Renal cortex interstitium (tissue), 11 donors: ENCODE measurements at regions not wholly inside any gene's neighbourhood (a gene's known extent, or its start where the extent isn't known, plus 50 kb on each side); places are given as distances from the start of the nearest gene placed in this dataset.
"Not testable (repeated sequence)": the region's sequence is repeated elsewhere in the genome, so short reads cannot be mapped to it uniquely, and the experiment has no call there.

ENCODE experiments used
- DNase-seq, 11 donors: peaks; one replicate each; pipeline ENCODE4 v3.0.0-alpha.2; 2013; ENCODE audit warnings: low read depth in 9 of 11, low spot score in 4 of 11; ENCODE audit errors: extremely low read depth in 1 of 11

DNA sequence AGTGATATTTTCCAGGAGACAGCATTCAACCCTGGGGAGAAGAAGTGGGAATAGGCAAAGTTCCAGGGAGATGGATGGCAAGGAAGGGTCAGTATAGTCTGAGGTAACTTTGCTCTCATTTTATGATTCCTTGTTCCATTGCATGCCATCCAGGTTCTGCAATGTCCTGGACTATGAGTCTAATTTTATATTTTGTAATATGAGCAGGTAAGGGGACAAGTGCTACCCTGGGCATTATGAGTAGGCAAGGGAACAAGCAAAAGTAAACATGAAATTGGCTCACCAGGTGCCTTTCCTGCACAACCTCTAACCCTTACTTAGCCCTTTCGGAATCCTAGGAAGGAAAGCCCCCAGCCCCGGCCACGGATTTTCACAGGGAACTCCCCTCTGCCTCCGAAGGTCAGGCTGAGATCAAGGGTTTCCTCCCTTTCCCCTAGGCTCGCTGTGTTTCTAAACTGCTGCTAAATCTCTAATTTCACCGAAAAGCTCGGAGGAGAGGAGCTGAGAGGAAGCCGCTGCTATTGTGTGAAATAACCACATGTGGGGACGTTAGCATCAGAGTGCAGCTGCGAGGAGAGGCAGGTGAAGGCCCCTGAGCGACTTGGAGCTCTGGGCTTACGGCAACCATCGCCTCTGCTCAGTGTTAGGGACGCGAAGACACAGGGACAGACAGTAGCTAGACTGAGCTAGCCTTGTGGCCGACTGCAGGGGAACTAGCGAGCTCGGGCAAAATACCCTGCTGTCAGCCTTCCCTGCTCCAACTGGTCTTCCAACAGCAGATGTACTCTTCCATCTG, 194.7 kb downstream of the KDM5D start:
- DNase-seq, result no peak

DNA sequence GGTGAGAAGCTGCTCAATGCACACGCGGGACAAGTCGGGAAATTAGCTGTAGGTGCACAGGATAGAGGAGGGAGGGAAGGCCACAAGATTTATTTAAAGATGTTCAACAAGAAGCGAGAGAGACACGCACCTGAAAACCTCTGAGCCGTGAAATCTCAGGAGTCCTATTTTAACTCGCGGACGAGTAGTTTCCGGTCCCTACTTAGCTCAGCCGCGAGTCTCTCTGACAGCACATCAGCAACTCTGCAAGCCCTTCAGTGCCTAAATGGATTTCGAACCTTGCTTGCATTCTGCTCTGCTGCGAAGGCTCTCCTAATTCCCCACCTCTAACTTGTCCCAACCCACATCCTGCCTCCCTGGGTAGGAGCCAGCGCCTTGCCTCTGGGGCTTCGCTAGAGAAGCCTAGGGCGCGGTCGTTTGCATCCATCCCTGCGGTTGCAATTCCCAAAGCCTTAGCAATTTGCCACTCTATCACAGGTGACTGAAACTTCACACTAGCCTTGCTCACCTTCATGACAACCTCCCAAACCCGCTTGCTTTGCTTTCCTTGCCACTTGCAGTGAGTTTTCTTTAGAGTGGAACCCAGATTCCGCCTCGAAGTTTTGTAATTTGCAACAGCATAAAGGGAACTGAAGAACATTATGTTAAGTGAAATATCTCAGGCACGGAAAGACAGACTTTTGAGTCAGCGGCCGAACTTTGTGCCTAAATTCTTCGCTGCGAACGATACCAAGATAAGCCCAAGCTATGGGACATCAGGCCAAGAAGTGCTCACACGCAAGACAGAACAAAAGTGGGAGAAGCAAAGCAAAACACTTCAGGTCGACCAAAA, 202.8 kb downstream of the KDM5D start:
- no peak for DNase-seq

DNA sequence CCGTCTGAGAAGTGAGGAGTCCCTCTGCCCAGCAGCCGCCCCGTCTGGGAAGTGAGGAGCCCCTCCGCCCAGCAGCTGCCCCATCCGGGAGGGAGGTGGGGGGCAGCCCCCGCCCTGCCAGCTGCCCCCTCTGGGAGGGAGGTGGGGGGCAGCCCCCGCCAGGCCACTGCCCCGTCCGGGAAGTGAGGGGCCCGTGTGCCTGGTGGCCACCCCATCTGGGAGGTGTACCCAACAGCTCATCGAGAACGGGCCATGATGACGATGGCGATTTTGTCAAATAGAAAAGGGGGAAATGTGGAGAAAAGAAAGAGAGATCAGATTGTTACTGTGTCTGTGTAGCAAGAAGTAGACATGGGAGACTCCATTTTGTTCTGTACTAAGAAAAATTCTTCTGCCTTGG, 208.8 kb downstream of the KDM5D start:
- DNase-seq, result not testable (repeated sequence)

DNA sequence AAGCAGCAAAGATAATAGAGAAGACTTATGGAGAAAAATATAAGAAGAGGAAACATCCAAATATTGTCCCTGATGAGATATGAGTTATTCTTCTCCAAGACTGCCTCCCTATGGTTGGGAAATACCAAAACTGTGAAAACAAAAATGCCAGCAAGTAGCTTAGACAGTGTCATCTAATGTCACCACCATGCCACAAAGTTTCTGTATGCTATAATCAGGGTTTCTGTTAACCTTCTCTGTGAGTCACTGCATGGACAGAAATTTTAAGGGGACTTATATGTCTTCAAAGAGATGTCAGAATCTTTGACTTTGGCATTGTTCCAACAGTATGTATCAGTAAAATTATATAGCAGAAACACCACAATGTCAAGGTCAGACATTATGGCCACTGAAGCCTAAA, 222.6 kb downstream of the KDM5D start:
- no peak for DNase-seq

GRCh38 chrY:19503092-19503449, 241.5 kb downstream of the KDM5D start:
- no peak for DNase-seq

DNA sequence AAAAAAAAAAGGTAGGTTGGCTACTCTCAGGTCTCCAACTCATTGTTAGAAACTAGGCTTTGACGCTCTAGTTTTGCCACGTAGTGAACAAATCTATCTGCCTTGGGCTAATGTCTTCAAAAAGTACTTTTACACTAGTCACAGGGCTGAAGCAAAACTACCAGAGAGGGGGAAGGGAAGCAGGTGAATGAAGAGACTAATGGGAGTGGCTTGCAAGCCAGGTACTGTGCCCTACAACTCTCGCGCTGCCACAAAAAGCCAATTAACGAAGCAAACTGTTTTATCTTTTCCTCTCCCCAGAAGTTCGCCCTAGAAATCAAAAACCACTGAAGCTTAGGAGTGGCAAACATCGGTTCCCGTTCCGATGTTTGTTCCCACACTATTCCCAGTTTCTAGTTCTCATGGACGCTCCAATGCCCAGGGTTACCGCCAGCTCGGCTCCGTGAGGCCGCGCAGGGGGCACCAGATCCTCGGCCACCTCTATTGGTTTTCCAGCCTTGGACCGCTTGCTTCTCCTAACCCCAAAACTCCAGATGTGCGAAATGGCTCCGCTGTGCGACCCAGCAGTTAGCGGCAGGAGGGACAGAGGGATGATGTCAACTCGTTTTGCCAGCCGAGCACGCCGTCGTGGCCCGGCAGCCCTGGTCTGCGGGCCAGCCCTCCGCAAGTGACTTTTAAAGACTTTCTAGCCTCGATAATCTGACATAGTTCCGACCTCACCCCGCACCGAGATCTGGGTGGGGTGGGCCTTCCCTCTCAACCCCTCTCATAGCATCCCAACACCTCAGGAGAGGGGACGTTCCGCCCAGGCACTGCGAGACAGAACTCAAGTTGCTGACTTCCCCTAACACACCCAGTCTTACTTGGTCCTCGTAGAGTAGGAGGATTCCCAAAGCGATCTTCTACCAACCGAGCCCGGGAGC, 242.1 kb downstream of the KDM5D start:
- DNase-seq, result no peak

DNA sequence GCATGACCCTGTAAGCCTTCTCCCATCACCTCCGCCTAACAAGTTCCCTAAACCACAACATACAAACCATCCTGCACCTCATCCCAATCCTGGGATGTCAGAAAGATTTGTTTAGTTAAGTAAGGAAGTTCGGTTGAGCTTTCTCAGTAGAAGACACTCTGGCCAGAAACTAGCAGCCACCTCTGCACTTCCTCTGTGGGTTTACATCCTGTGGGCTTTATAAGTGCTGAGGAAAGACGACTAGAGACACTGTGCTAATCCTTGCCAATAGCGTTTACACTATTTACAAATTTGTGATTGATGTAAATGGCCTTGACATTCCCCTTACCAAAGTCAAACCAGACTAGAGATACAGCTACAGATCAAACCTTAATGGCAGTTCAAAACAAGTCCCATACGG, 246.0 kb downstream of the KDM5D start:
- no peak for DNase-seq

GRCh38 chrY:19487494-19487893, 257.0 kb downstream of the KDM5D start:
- no peak for DNase-seq

GRCh38 chrY:19484997-19485396, 259.5 kb downstream of the KDM5D start:
- no peak for DNase-seq

DNA sequence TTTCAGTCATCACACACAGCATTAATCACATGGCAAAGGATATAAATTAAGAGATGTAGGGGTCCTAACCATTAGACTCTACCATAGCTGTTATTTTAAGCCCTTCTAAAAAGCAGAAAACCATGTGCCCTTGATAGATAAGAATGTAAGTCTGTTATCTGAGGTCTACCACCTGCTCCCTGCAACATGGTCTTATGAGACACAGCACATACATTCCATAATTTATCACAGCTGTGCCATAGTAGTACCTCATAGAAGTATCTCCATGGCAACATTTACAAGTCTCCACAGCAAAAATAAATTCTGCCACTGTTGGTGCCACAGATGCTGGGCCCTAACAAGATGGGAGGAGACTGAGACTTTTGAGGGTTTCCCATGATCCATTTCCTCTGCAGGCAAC, 265.4 kb downstream of the KDM5D start:
- no peak for DNase-seq

GRCh38 chrY:19477959-19478358, 266.6 kb downstream of the KDM5D start:
- DNase-seq, result no peak

GRCh38 chrY:19465809-19466208, 278.7 kb downstream of the KDM5D start:
- no peak for DNase-seq

- no peak for DNase-seq
Observed at GRCh38 chrY:19456855-19457448, 287.6 kb downstream of the KDM5D start.

DNA sequence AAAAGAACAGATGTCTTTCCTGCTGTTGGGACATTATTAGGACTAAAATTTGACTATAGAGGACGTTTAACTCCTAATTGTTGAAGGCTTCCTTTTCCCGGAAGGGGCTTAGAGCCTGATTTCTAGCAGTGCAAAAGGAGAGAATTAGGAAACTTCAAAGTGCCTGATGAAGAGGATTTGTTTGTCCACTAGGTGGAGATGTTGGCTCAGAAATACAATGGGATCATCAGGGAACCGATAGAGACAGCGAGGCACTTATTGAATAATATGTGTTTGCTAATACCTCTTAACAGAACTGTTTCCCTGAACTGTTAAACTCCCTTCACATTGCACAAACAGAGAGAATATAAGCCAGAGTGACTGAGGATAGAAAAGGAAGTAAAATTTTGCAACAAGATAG, 311.5 kb downstream of the KDM5D start:
- peak in 5 of 11 donors; percentile 0 to 16 (median 2) for DNase-seq

DNA sequence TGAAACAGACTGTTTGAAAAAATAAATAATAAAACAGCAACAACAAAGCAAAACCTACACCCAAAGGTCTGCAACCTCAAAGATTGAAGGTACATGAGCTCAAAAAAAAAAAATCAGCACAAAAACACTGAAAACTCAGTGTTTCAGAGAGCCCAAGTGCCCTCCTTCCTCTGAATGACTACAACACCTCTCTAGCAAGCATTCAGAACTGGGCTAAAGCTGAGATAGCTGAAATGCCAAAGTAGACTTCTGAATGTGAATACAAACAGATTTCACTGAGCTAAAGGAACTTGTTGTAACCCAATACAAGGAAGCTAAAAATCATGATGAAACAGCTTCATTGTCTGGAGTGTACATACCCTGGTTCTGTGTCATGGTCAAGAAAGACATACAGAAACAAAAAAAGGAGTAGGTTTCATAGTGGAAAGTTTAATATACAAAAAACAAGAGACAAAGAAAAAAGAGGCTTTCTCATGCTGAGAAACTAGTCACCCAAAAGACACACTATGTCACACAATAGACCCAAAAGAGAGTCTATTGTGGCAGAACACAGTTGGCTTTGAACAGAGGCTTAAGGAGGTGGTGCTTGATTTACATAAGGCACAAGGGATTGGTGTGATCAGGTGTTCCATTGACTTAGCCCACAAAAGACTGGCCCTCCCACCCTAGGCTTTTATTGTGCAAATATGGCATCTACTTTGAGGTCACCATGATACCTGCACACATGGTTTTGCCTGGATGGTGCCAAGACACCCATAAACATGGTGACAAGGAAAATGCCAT, 316.6 kb downstream of the KDM5D start:
- DNase-seq, result no peak

DNA sequence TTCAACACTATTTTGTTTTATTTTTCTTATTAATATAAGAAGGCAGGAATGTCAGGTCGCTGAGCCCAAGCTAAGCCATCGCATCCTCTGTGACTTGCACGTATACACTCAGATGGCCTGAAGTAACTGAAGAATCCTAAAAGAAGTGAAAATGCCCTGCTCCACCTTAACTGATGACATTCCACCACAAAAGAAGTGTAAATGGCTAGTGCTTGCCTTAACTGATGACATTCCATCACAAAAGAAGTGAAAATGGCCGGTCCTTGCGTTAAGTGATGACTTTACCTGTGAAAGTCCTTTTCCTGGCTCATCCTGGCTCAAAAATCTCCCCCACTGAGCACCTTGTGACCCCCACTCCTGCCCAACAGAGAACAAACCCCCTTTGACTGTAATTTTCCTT, 317.3 kb downstream of the KDM5D start:
- DNase-seq, result not testable (repeated sequence)

GRCh38 chrY:19410980-19411766, 333.4 kb downstream of the KDM5D start:
- no peak for DNase-seq

GRCh38 chrY:19406246-19406645, 338.3 kb downstream of the KDM5D start:
- no peak for DNase-seq
